ENCODE measurements at regions not wholly inside any gene's neighbourhood (a gene's known extent, or its start where the extent isn't known, plus 50 kb on each side); places are given as distances from the start of the nearest gene placed in this dataset.
"Not testable (repeated sequence)": the region's sequence is repeated elsewhere in the genome, so short reads cannot be mapped to it uniquely, and the experiment has no call there.

- peaks cover 0 to 7% of the 10 kb centered on the region in 2 donors for H3K9me3 ChIP-seq (ENCODE audit: control insufficient read depth in 2 of 2, insufficient read depth in 1 of 2, low read depth in 1 of 2, low read length in 1 of 2)
- no peaks in the 10 kb centered on the region for H3K36me3 ChIP-seq (ENCODE audit: control insufficient read depth in 3 of 3, insufficient read depth in 2 of 3, low read depth in 1 of 3, low read length in 3 of 3)
- DNase-seq (no peak), FAIRE-seq (no peak)
- no peak overlapping the region for H3K4me3 ChIP-seq (ENCODE audit: low read depth in 1 of 3, low read length in 3 of 3)
- WGBS, 3 donors, result 53 to 67% (median 63%) methylated on average over 9 of the region's 9 CpGs
- no peaks in the 10 kb centered on the region for H3K27me3 ChIP-seq (ENCODE audit: control insufficient read depth in 3 of 3, insufficient read depth in 3 of 3, low read length in 3 of 3)
- no peaks in the 10 kb centered on the region for H3K4me1 ChIP-seq (ENCODE audit: control insufficient read depth in 3 of 3, insufficient read depth in 2 of 3, low read depth in 1 of 3, low read length in 2 of 3)
- H3K27ac ChIP-seq (ENCODE audit: low read depth in 1 of 3, low read length in 2 of 3), result no peak overlapping the region
Observed at GRCh38 chr9:134531220-134531970, 110.2 kb upstream of the COL5A1 start.

GRCh38 chr9:134532084-134532483, 109.5 kb upstream of the COL5A1 start:
- DNase-seq (no peak), FAIRE-seq (no peak)
- Histone ChIP-seq H3K9me3 (ENCODE audit: control insufficient read depth in 2 of 2, insufficient read depth in 1 of 2, low read depth in 1 of 2, low read length in 1 of 2) (peaks cover 0 to 7% of the 10 kb centered on the region in 2 donors), H3K4me1 (ENCODE audit: control insufficient read depth in 3 of 3, insufficient read depth in 2 of 3, low read depth in 1 of 3, low read length in 2 of 3) (no peaks in the 10 kb centered on the region), H3K4me3 (ENCODE audit: low read depth in 1 of 3, low read length in 3 of 3) (no peak overlapping the region), H3K27ac (ENCODE audit: low read depth in 1 of 3, low read length in 2 of 3) (no peak overlapping the region), H3K27me3 (ENCODE audit: control insufficient read depth in 3 of 3, insufficient read depth in 3 of 3, low read length in 3 of 3) (no peaks in the 10 kb centered on the region), H3K36me3 (ENCODE audit: control insufficient read depth in 3 of 3, insufficient read depth in 2 of 3, low read depth in 1 of 3, low read length in 3 of 3) (no peaks in the 10 kb centered on the region)
- 56 to 87% (median 87%) methylated on average over 12 of the region's 12 CpGs for WGBS, 3 donors

- not testable (repeated sequence) for FAIRE-seq; H3K27me3 ChIP-seq (ENCODE audit: control insufficient read depth in 3 of 3, insufficient read depth in 3 of 3, low read length in 3 of 3); H3K4me1 ChIP-seq (ENCODE audit: control insufficient read depth in 3 of 3, insufficient read depth in 2 of 3, low read depth in 1 of 3, low read length in 2 of 3); H3K27ac ChIP-seq (ENCODE audit: low read depth in 1 of 3, low read length in 2 of 3); H3K4me3 ChIP-seq (ENCODE audit: low read depth in 1 of 3, low read length in 3 of 3); DNase-seq; H3K36me3 ChIP-seq (ENCODE audit: control insufficient read depth in 3 of 3, insufficient read depth in 2 of 3, low read depth in 1 of 3, low read length in 3 of 3); H3K9me3 ChIP-seq (ENCODE audit: control insufficient read depth in 2 of 2, insufficient read depth in 1 of 2, low read depth in 1 of 2, low read length in 1 of 2)
- WGBS, 3 donors, result 91 to 97% (median 93%) methylated on average over 9 of the region's 9 CpGs
Observed at GRCh38 chr9:134532661-134533060, 108.9 kb upstream of the COL5A1 start.

- Histone ChIP-seq H3K4me1 (ENCODE audit: control insufficient read depth in 3 of 3, insufficient read depth in 2 of 3, low read depth in 1 of 3, low read length in 2 of 3) (peaks cover 0 to 6% (median 2%) of the 10 kb centered on the region in 3 donors), H3K27me3 (ENCODE audit: control insufficient read depth in 3 of 3, insufficient read depth in 3 of 3, low read length in 3 of 3) (no peaks in the 10 kb centered on the region), H3K9me3 (ENCODE audit: control insufficient read depth in 2 of 2, insufficient read depth in 1 of 2, low read depth in 1 of 2, low read length in 1 of 2) (peaks cover 0 to 7% of the 10 kb centered on the region in 2 donors), H3K4me3 (ENCODE audit: low read depth in 1 of 3, low read length in 3 of 3) (no peak overlapping the region), H3K36me3 (ENCODE audit: control insufficient read depth in 3 of 3, insufficient read depth in 2 of 3, low read depth in 1 of 3, low read length in 3 of 3) (no peaks in the 10 kb centered on the region), H3K27ac (ENCODE audit: low read depth in 1 of 3, low read length in 2 of 3) (peak overlapping the region in 1 of 3 donors; percentile 64)
- DNase-seq (no peak), FAIRE-seq (no peak)
- 63 to 74% (median 69%) methylated on average over 28 of the region's 28 CpGs for WGBS, 3 donors
Observed at GRCh38 chr9:134533850-134534588, 107.6 kb upstream of the COL5A1 start.

- no peak for DNase-seq
Observed at GRCh38 chr9:134534661-134535080, 106.9 kb upstream of the COL5A1 start.

GRCh38 chr9:134535171-134535570, 106.4 kb upstream of the COL5A1 start:
- Histone ChIP-seq H3K27me3 (ENCODE audit: control insufficient read depth in 3 of 3, insufficient read depth in 3 of 3, low read length in 3 of 3) (no peaks in the 10 kb centered on the region), H3K4me3 (ENCODE audit: low read depth in 1 of 3, low read length in 3 of 3) (no peak overlapping the region), H3K36me3 (ENCODE audit: control insufficient read depth in 3 of 3, insufficient read depth in 2 of 3, low read depth in 1 of 3, low read length in 3 of 3) (no peaks in the 10 kb centered on the region), H3K27ac (ENCODE audit: low read depth in 1 of 3, low read length in 2 of 3) (no peak overlapping the region), H3K9me3 (ENCODE audit: control insufficient read depth in 2 of 2, insufficient read depth in 1 of 2, low read depth in 1 of 2, low read length in 1 of 2) (peaks cover 0 to 7% of the 10 kb centered on the region in 2 donors), H3K4me1 (ENCODE audit: control insufficient read depth in 3 of 3, insufficient read depth in 2 of 3, low read depth in 1 of 3, low read length in 2 of 3) (peaks cover 0 to 10% (median 2%) of the 10 kb centered on the region in 3 donors)
- DNase-seq (no peak), FAIRE-seq (no peak)
- WGBS, 3 donors, result 88 to 90% (median 90%) methylated on average over 9 of the region's 9 CpGs

More at GRCh38 chr9:134534661-134535080, 106.9 kb upstream of the COL5A1 start:
- 61 to 83% (median 80%) methylated on average over 12 of the region's 12 CpGs for WGBS, 3 donors
- Histone ChIP-seq H3K27me3 (ENCODE audit: control insufficient read depth in 3 of 3, insufficient read depth in 3 of 3, low read length in 3 of 3) (no peaks in the 10 kb centered on the region), H3K36me3 (ENCODE audit: control insufficient read depth in 3 of 3, insufficient read depth in 2 of 3, low read depth in 1 of 3, low read length in 3 of 3) (no peaks in the 10 kb centered on the region), H3K4me3 (ENCODE audit: low read depth in 1 of 3, low read length in 3 of 3) (no peak overlapping the region), H3K27ac (ENCODE audit: low read depth in 1 of 3, low read length in 2 of 3) (peak overlapping the region in 1 of 3 donors; percentile 64), H3K4me1 (ENCODE audit: control insufficient read depth in 3 of 3, insufficient read depth in 2 of 3, low read depth in 1 of 3, low read length in 2 of 3) (peaks cover 0 to 10% (median 2%) of the 10 kb centered on the region in 3 donors), H3K9me3 (ENCODE audit: control insufficient read depth in 2 of 2, insufficient read depth in 1 of 2, low read depth in 1 of 2, low read length in 1 of 2) (peaks cover 0 to 7% of the 10 kb centered on the region in 2 donors)
- no peak for FAIRE-seq

- 70 to 73% (median 71%) methylated on average over 22 of the region's 22 CpGs for WGBS, 3 donors
- DNase-seq (no peak), FAIRE-seq (no peak)
- Histone ChIP-seq H3K27me3 (ENCODE audit: control insufficient read depth in 3 of 3, insufficient read depth in 3 of 3, low read length in 3 of 3) (no peaks in the 10 kb centered on the region), H3K4me3 (ENCODE audit: low read depth in 1 of 3, low read length in 3 of 3) (no peak overlapping the region), H3K9me3 (ENCODE audit: control insufficient read depth in 2 of 2, insufficient read depth in 1 of 2, low read depth in 1 of 2, low read length in 1 of 2) (no peaks in the 10 kb centered on the region), H3K27ac (ENCODE audit: low read depth in 1 of 3, low read length in 2 of 3) (no peak overlapping the region), H3K4me1 (ENCODE audit: control insufficient read depth in 3 of 3, insufficient read depth in 2 of 3, low read depth in 1 of 3, low read length in 2 of 3) (peaks cover 0 to 10% (median 2%) of the 10 kb centered on the region in 3 donors), H3K36me3 (ENCODE audit: control insufficient read depth in 3 of 3, insufficient read depth in 2 of 3, low read depth in 1 of 3, low read length in 3 of 3) (no peaks in the 10 kb centered on the region)
Observed at GRCh38 chr9:134536101-134536900, 105.3 kb upstream of the COL5A1 start.

- Histone ChIP-seq H3K36me3 (ENCODE audit: control insufficient read depth in 3 of 3, insufficient read depth in 2 of 3, low read depth in 1 of 3, low read length in 3 of 3) (no peaks in the 10 kb centered on the region), H3K4me1 (ENCODE audit: control insufficient read depth in 3 of 3, insufficient read depth in 2 of 3, low read depth in 1 of 3, low read length in 2 of 3) (peaks cover 0 to 10% (median 2%) of the 10 kb centered on the region in 3 donors), H3K4me3 (ENCODE audit: low read depth in 1 of 3, low read length in 3 of 3) (no peak overlapping the region), H3K27ac (ENCODE audit: low read depth in 1 of 3, low read length in 2 of 3) (no peak overlapping the region), H3K9me3 (ENCODE audit: control insufficient read depth in 2 of 2, insufficient read depth in 1 of 2, low read depth in 1 of 2, low read length in 1 of 2) (no peaks in the 10 kb centered on the region), H3K27me3 (ENCODE audit: control insufficient read depth in 3 of 3, insufficient read depth in 3 of 3, low read length in 3 of 3) (no peaks in the 10 kb centered on the region)
- 79 to 90% (median 80%) methylated on average over 13 to 14 of the region's 14 CpGs for WGBS, 3 donors
- FAIRE-seq (no peak), DNase-seq (no peak)
Observed at GRCh38 chr9:134536931-134537330, 104.7 kb upstream of the COL5A1 start.
